ENCODE measurements at regions not wholly inside any gene's neighbourhood (a gene's known extent, or its start where the extent isn't known, plus 50 kb on each side); places are given as distances from the start of the nearest gene placed in this dataset.

GRCh38 chr10:76647301-76647700, 990.3 kb downstream of the KCNMA1 start:
- no peak for TF ChIP-seq CTCF (IDR thresholded peaks at IDR 0.05; ENCODE audit: low read length)
- H4K20me1 ChIP-seq (ENCODE audit: insufficient read depth, low read length), result no peaks in the 10 kb centered on the region
- no peak overlapping the region for H3K27ac ChIP-seq (ENCODE audit: low read depth, low read length, poor library complexity, severe bottlenecking)
- H3K27me3 ChIP-seq (ENCODE audit: insufficient read depth, low read length), result no peaks in the 10 kb centered on the region
- H3K9me3 ChIP-seq (ENCODE audit: low read length), result no peaks in the 10 kb centered on the region
- no peaks in the 10 kb centered on the region for H3K36me3 ChIP-seq (ENCODE audit: insufficient read depth, low read length)
- no peaks in the 10 kb centered on the region for H3F3A ChIP-seq (ENCODE audit: insufficient read depth, low read length)
- no peaks in the 10 kb centered on the region for H3K4me1 ChIP-seq (ENCODE audit: insufficient read depth, low read length, severe bottlenecking)
- H3K9me2 ChIP-seq (ENCODE audit: low read depth, low read length), result no peaks in the 10 kb centered on the region
- no peak overlapping the region for H2AFZ ChIP-seq (ENCODE audit: low read length)
- no peak overlapping the region for H3K9ac ChIP-seq (ENCODE audit: low read length)
- no peak overlapping the region for H3K4me3 ChIP-seq (ENCODE audit: low read depth, low read length, poor library complexity, severe bottlenecking)
- H3K4me2 ChIP-seq (ENCODE audit: low read length), result no peak overlapping the region
- H3K79me2 ChIP-seq (ENCODE audit: insufficient read depth, low read length), result no peaks in the 10 kb centered on the region

GRCh38 chr10:76645341-76645740, 992.3 kb downstream of the KCNMA1 start:
- no peaks in the 10 kb centered on the region for H3K27me3 ChIP-seq (ENCODE audit: insufficient read depth, low read length)
- no peak overlapping the region for H3K27ac ChIP-seq (ENCODE audit: low read depth, low read length, poor library complexity, severe bottlenecking)
- no peaks in the 10 kb centered on the region for H3F3A ChIP-seq (ENCODE audit: insufficient read depth, low read length)
- H3K79me2 ChIP-seq (ENCODE audit: insufficient read depth, low read length), result no peaks in the 10 kb centered on the region
- no peak overlapping the region for H3K4me3 ChIP-seq (ENCODE audit: low read depth, low read length, poor library complexity, severe bottlenecking)
- H3K36me3 ChIP-seq (ENCODE audit: insufficient read depth, low read length), result no peaks in the 10 kb centered on the region
- H3K9ac ChIP-seq (ENCODE audit: low read length), result no peak overlapping the region
- H3K4me1 ChIP-seq (ENCODE audit: insufficient read depth, low read length, severe bottlenecking), result no peaks in the 10 kb centered on the region
- H3K4me2 ChIP-seq (ENCODE audit: low read length), result no peak overlapping the region
- no peak overlapping the region for H2AFZ ChIP-seq (ENCODE audit: low read length)
- TF ChIP-seq CTCF (IDR thresholded peaks at IDR 0.05; ENCODE audit: low read length) (no peak), EZH2 (IDR thresholded peaks at IDR 0.05; ENCODE audit: borderline replicate concordance, low read length) (no peak)
- no peaks in the 10 kb centered on the region for H3K9me3 ChIP-seq (ENCODE audit: low read length)
- no peaks in the 10 kb centered on the region for H4K20me1 ChIP-seq (ENCODE audit: insufficient read depth, low read length)
- H3K9me2 ChIP-seq (ENCODE audit: low read depth, low read length), result no peaks in the 10 kb centered on the region

GRCh38 chr10:76644476-76644875, 993.1 kb downstream of the KCNMA1 start:
- Histone ChIP-seq H3F3A (ENCODE audit: insufficient read depth, low read length) (no peaks in the 10 kb centered on the region), H3K4me2 (ENCODE audit: low read length) (no peak overlapping the region), H3K27me3 (ENCODE audit: insufficient read depth, low read length) (no peaks in the 10 kb centered on the region), H3K9me2 (ENCODE audit: low read depth, low read length) (no peaks in the 10 kb centered on the region), H3K4me1 (ENCODE audit: insufficient read depth, low read length, severe bottlenecking) (no peaks in the 10 kb centered on the region), H3K9ac (ENCODE audit: low read length) (no peak overlapping the region), H2AFZ (ENCODE audit: low read length) (no peak overlapping the region), H3K9me3 (ENCODE audit: low read length) (no peaks in the 10 kb centered on the region), H3K79me2 (ENCODE audit: insufficient read depth, low read length) (no peaks in the 10 kb centered on the region), H3K27ac (ENCODE audit: low read depth, low read length, poor library complexity, severe bottlenecking) (no peak overlapping the region), H3K36me3 (ENCODE audit: insufficient read depth, low read length) (no peaks in the 10 kb centered on the region), H4K20me1 (ENCODE audit: insufficient read depth, low read length) (no peaks in the 10 kb centered on the region), H3K4me3 (ENCODE audit: low read depth, low read length, poor library complexity, severe bottlenecking) (no peak overlapping the region)
- no peak for TF ChIP-seq CTCF (IDR thresholded peaks at IDR 0.05; ENCODE audit: low read length)
- TF ChIP-seq EZH2 (IDR thresholded peaks at IDR 0.05; ENCODE audit: borderline replicate concordance, low read length), result no peak
